ENCODE measurements at regions not wholly inside any gene's neighbourhood (a gene's known extent, or its start where the extent isn't known, plus 50 kb on each side); places are given as distances from the start of the nearest gene placed in this dataset.

DNA sequence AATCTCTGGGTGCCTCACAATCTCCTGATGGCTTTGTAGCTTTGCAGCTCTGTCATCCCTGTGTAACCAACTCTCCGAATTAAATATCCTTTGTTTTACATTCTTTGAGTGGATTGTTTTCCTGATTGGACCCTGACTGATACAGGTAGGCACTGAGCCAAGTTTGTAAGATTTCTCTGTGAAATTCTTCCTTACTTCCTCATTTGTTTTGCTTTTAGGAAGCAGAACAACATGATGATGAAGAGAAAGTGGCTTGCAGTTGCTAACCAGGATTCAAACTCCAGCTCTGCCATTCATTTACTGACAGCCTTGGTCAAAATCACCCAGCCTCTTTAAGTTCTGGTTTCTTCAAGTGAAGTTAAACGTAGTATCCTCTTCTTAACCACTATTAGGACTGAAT lies 452.3 kb downstream of the OMA1 start:
- no peak for TF ChIP-seq CTCF (IDR thresholded peaks at IDR 0.05)
- TF ChIP-seq ZFX (IDR thresholded peaks at IDR 0.05; ENCODE audit: borderline replicate concordance), result no peak

Measured in 22Rv1 (cell line).